ENCODE measurements at regions not wholly inside any gene's neighbourhood (a gene's known extent, or its start where the extent isn't known, plus 50 kb on each side); places are given as distances from the start of the nearest gene placed in this dataset.

DNA sequence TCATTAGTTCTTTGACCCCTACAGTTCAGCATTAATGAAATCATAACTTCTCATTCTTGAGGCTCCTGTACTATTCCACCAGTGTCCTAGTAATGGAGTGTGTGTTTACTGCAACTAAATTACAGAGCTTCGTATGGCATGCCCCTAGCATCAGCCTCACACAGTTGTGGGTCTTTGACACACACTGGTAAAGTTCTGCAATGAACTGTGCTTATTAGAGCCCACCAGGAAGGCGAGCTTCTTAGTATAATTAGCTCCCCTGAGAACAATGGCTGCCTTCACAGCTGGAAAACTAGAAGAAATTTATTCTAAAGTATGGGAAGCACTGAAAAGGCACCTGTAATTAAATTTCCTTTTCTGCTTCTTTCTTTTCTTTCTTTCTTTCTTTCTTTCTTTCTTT lies 251.1 kb upstream of the RGS18 start:
- TF ChIP-seq, protein P1, sequence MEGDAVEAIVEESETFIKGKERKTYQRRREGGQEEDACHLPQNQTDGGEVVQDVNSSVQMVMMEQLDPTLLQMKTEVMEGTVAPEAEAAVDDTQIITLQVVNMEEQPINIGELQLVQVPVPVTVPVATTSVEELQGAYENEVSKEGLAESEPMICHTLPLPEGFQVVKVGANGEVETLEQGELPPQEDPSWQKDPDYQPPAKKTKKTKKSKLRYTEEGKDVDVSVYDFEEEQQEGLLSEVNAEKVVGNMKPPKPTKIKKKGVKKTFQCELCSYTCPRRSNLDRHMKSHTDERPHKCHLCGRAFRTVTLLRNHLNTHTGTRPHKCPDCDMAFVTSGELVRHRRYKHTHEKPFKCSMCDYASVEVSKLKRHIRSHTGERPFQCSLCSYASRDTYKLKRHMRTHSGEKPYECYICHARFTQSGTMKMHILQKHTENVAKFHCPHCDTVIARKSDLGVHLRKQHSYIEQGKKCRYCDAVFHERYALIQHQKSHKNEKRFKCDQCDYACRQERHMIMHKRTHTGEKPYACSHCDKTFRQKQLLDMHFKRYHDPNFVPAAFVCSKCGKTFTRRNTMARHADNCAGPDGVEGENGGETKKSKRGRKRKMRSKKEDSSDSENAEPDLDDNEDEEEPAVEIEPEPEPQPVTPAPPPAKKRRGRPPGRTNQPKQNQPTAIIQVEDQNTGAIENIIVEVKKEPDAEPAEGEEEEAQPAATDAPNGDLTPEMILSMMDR (IDR thresholded peaks at IDR 0.05): no peak
- TF ChIP-seq POLR2AphosphoS5 (IDR thresholded peaks at IDR 0.05): no peak
- no peak for TF ChIP-seq POLR2A (IDR thresholded peaks at IDR 0.05)
- no peak for TF ChIP-seq EP300 (IDR thresholded peaks at IDR 0.05)

Data from upper lobe of left lung (tissue), 4 donors.